HCT116 (cell line): ENCODE measurements at regions not wholly inside any gene's neighbourhood (a gene's known extent, or its start where the extent isn't known, plus 50 kb on each side); places are given as distances from the start of the nearest gene placed in this dataset.

ENCODE experiments used
- ATAC-seq: fragments of 200-7000 bp; cut with Tn5 transposase; 2 replicates; pipeline ENCODE4 v1.9.1; 2020; ENCODE audit warnings: mild to moderate bottlenecking, moderate library complexity
- BruUV-seq: library from RNA; stranded (reverse); fragments of 400-500 nt; replicated peaks from 2 replicates; lab custom pipeline; 2021; lab: Mats Ljungman, UMichigan
- CTCF ChIA-PET: fragments of 300-600 bp; sonication (Branson Sonifier 250); formaldehyde crosslinking; loops from one replicate; lab custom pipeline; 2021; ENCODE audit warnings: antibody characterized with exemption; lab: Charles Lee
- POLR2A ChIA-PET: fragments of 300-600, 350-600 bp; sonication (Branson Sonifier 250); formaldehyde crosslinking; loops from one replicate; lab custom pipeline; 2021; ENCODE audit warnings: antibody characterized with exemption; lab: Charles Lee
- RAD21 ChIA-PET, 2 experiments: fragments of 300-600 bp; sonication (Branson Sonifier 250); formaldehyde crosslinking; loops; one replicate each; lab custom pipeline; 2023; ENCODE audit warnings: low total read pairs in 2 of 2; ENCODE audit not compliant: uncharacterized antibody in 2 of 2, unreplicated experiment in 2 of 2, low non-redundant PET in 1 of 2; lab: Charles Lee
- DNase-seq: peaks from one replicate; pipeline ENCODE4 v3.0.0-alpha.2; 2010; ENCODE audit warnings: low read depth, low spot score
- H2AFZ ChIP-seq: fragments of 200-600 bp; shearing (Covaris generic), sonication (generic); 2 replicates; pipeline ENCODE4 v1.6.1; 2017; ENCODE audit warnings: low read depth, mixed run types, mixed read lengths, antibody characterized with exemption, low read length; ENCODE audit not compliant: poor library complexity, severe bottlenecking
- H3K27ac ChIP-seq: 2 replicates; pipeline ENCODE4 v1.5.1; 2012; ENCODE audit warnings: low read depth, low read length
- H3K27me3 ChIP-seq: fragments of 200-600 bp; sonication (generic); 2 replicates; pipeline ENCODE4 v1.6.1; 2016; ENCODE audit warnings: mixed run types, low read length, mixed read lengths; ENCODE audit not compliant: insufficient read depth
- H3K36me3 ChIP-seq, 2 experiments: fragments of 200-500 bp in 1 of 2; fragments of 200-600 bp in 1 of 2; sonication (Bioruptor generic) in 1 of 2; sonication (generic) in 1 of 2; 2 replicates each; pipeline versions ENCODE4 v1.5.1 to v1.6.1; 2014 to 2016; ENCODE audit warnings: low read length in 2 of 2, inconsistent platforms in 1 of 2, mixed read lengths in 1 of 2, mixed run types in 1 of 2; ENCODE audit not compliant: insufficient read depth in 2 of 2, control insufficient read depth in 1 of 2
- H3K4me1 ChIP-seq, 2 experiments: fragments of 200-600 bp in 1 of 2; sonication (generic) in 1 of 2; 2 replicates each; pipeline versions ENCODE4 v1.5.1 to v1.6.1; 2012 to 2017; ENCODE audit warnings: low read length in 2 of 2, inconsistent platforms in 1 of 2, mild to moderate bottlenecking in 1 of 2, mixed read lengths in 1 of 2, mixed run types in 1 of 2, moderate library complexity in 1 of 2; ENCODE audit not compliant: insufficient read depth in 2 of 2, control insufficient read depth in 1 of 2
- H3K4me2 ChIP-seq: fragments of 200-600 bp; sonication (generic); 2 replicates; pipeline ENCODE4 v1.6.1; 2017; ENCODE audit warnings: mixed run types, low read length, mixed read lengths
- H3K4me3 ChIP-seq, 2 experiments: fragments of 200-600 bp in 1 of 2; sonication (generic) in 1 of 2; replicated peaks in 1 of 2; 2 replicates each; pipeline ENCODE4 v1.5.1; 2011 to 2016; ENCODE audit warnings: low read length in 2 of 2, control low read depth in 1 of 2, low read depth in 1 of 2, mild to moderate bottlenecking in 1 of 2, mixed read lengths in 1 of 2, mixed run types in 1 of 2
- H3K79me2 ChIP-seq: fragments of 200-600 bp; sonication (generic); 2 replicates; pipeline ENCODE4 v1.6.1; 2017; ENCODE audit warnings: mild to moderate bottlenecking, mixed run types, low read length, moderate library complexity, mixed read lengths; ENCODE audit not compliant: insufficient read depth
- H3K9ac ChIP-seq: fragments of 200-600 bp; sonication (generic); 2 replicates; pipeline ENCODE4 v1.6.1; 2016; ENCODE audit warnings: low read length, mixed read lengths
- H3K9me2 ChIP-seq: fragments of 200-600 bp; sonication (generic), shearing (Covaris generic); 2 replicates; pipeline ENCODE4 v1.6.1; 2017; ENCODE audit warnings: mixed run types, mild to moderate bottlenecking, moderate library complexity; ENCODE audit not compliant: insufficient read depth
- H3K9me3 ChIP-seq, 2 experiments: fragments of 200-500 bp in 1 of 2; fragments of 200-600 bp in 1 of 2; sonication (Bioruptor generic) in 1 of 2; sonication (generic) in 1 of 2; 2 replicates each; pipeline ENCODE4 v1.6.1; 2014 to 2017; ENCODE audit warnings: low read length in 2 of 2, mixed read lengths in 2 of 2, inconsistent platforms in 1 of 2, low read depth in 1 of 2, mild to moderate bottlenecking in 1 of 2, mixed run types in 1 of 2, moderate library complexity in 1 of 2; ENCODE audit not compliant: control insufficient read depth in 1 of 2, insufficient read depth in 1 of 2
- H4K20me1 ChIP-seq: fragments of 200-600 bp; sonication (generic), shearing (Covaris generic); 2 replicates; pipeline ENCODE4 v1.6.1; 2017; ENCODE audit warnings: mixed run types, mild to moderate bottlenecking, moderate library complexity; ENCODE audit not compliant: insufficient read depth
- CBX3 ChIP-seq: IDR thresholded peaks from 2 replicates; pipeline ENCODE4 v1.6.1; 2012; ENCODE audit warnings: low read depth
- EGR1 ChIP-seq: IDR thresholded peaks from 2 replicates; pipeline ENCODE4 v1.6.1; 2012; ENCODE audit warnings: low read depth
- ELF1 ChIP-seq: IDR thresholded peaks from 2 replicates; pipeline ENCODE4 v1.6.1; 2012; ENCODE audit warnings: low read depth, borderline replicate concordance
- EZH2 ChIP-seq: fragments of 200-600 bp; sonication (generic); IDR thresholded peaks from 2 replicates; pipeline ENCODE4 v1.6.1; 2017; ENCODE audit warnings: antibody characterized with exemption, mixed run types
- EZH2phosphoT487 ChIP-seq: fragments of 200-600 bp; IDR thresholded peaks from 2 replicates; pipeline ENCODE4 v1.6.1; 2018; ENCODE audit warnings: antibody characterized with exemption, borderline replicate concordance
- FOSL1 ChIP-seq: IDR thresholded peaks from 2 replicates; pipeline ENCODE4 v1.6.1; 2012; ENCODE audit warnings: low read depth
- JUND ChIP-seq: IDR thresholded peaks from 2 replicates; pipeline ENCODE4 v1.6.1; 2012
- POLR2A ChIP-seq: IDR thresholded peaks from 2 replicates; pipeline ENCODE4 v1.7.0; 2011; ENCODE audit warnings: borderline replicate concordance; ENCODE audit not compliant: insufficient read depth, insufficient read length; ENCODE audit errors: extremely low read depth
- POLR2AphosphoS5 ChIP-seq: IDR thresholded peaks from 2 replicates; pipeline ENCODE4 v1.6.1; 2011; ENCODE audit warnings: mild to moderate bottlenecking, low read depth, low read length, moderate library complexity
- TCF7L2 ChIP-seq: IDR thresholded peaks from 2 replicates; pipeline ENCODE4 v1.7.0; 2011; ENCODE audit warnings: borderline replicate concordance, inconsistent platforms; ENCODE audit not compliant: insufficient read depth, insufficient read length; ENCODE audit errors: extremely low read depth
- YY1 ChIP-seq: IDR thresholded peaks from 2 replicates; pipeline ENCODE4 v1.6.1; 2011; ENCODE audit warnings: low read length, low read depth, moderate library complexity, mild to moderate bottlenecking; ENCODE audit not compliant: insufficient replicate concordance; ENCODE audit errors: extremely low read depth
- ZFX ChIP-seq: fragments of 450-650 bp; IDR thresholded peaks from 2 replicates; pipeline ENCODE4 v1.6.1; 2017
- ZNF274 ChIP-seq: fragments of 200-500 bp; sonication (Bioruptor generic); IDR thresholded peaks from 2 replicates; pipeline ENCODE4 v1.6.1; 2014; ENCODE audit warnings: mild to moderate bottlenecking, low read depth, low read length, inconsistent platforms
- intact Hi-C: fragments of 100-400 bp; cut with micrococcal nuclease; formaldehyde crosslinking; loops from 2 replicates; pipeline ENCODE4 v1.10.0; 2022
- TF ChIP-seq, protein P1 (sequence below), 3 experiments: fragments of 200-600 bp in 1 of 3; sonication (generic) in 1 of 3; IDR thresholded peaks in 2 of 3; conservative IDR thresholded peaks in 1 of 3; 2 replicates each; pipeline ENCODE4 v1.5.1; 2012 to 2017; ENCODE audit warnings: low read depth in 2 of 3, low read length in 2 of 3, antibody characterized with exemption in 1 of 3, borderline replicate concordance in 1 of 3, control low read depth in 1 of 3, mild to moderate bottlenecking in 1 of 3, mixed read lengths in 1 of 3, mixed run types in 1 of 3, moderate library complexity in 1 of 3; ENCODE audit not compliant: insufficient read depth in 1 of 3
- TF ChIP-seq, protein P2 (sequence below): IDR thresholded peaks from 2 replicates; pipeline ENCODE4 v1.6.1; 2012
- TF ChIP-seq, protein P3 (sequence below): IDR thresholded peaks from 2 replicates; pipeline ENCODE4 v1.6.1; 2011; ENCODE audit warnings: mild to moderate bottlenecking, low read length, moderate library complexity; ENCODE audit not compliant: insufficient replicate concordance; ENCODE audit errors: extremely low read depth

DNA sequence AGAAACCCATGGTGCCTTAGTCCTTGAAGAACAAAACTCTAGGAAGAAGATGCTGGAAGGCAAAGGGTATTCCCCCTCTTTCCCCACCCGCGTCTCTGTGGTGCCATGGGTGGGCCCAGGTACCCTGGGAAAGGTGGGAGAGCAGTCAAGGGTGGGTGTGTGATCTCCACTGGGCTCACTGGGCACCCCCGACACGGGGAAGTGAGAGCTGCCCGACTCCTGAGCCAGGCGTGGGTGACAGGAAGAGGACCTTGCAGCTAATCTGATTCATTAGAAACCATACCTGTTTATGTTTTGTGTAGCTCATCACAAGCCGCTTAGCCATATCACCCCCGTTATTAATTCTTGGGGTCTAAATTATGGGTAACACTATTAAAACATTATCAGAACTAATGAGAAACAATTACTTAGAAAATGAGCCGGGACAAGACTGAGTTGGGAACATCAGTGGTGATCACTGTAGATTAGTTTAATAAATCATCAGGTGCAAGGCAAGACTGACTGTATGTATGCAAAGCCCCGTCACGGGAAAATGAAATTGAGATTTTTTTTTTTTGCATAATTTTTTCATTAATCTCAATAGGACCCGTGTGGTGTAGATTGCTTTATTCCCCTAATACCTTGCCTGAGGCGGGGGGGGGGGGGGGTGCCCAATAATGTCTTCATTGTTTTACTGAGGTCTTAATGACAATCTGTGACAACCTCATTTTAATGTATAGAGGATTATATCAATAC lies 77.3 kb downstream of the ZIC5 start:
- ChIA-PET CTCF (no interaction called here), POLR2A (no interaction called here), RAD21 (no interaction called here)
- no peak overlapping the region for H3K27ac ChIP-seq
- H4K20me1 ChIP-seq: no peaks in the 10 kb centered on the region
- no peak overlapping the region for H3K4me2 ChIP-seq
- no peak overlapping the region for H2AFZ ChIP-seq
- DNase-seq (no peak), ATAC-seq (no peak)
- intact Hi-C loops: no loop called here
- no TSS peak for BruUV-seq
- H3K79me2 ChIP-seq: no peaks in the 10 kb centered on the region
- TF ChIP-seq CBX3 (no peak), EZH2 (no peak), POLR2A (no peak), ELF1 (no peak)
- no peak overlapping the region for H3K9ac ChIP-seq
- H3K9me3 ChIP-seq: no peaks in the 10 kb centered on the region
- H3K36me3 ChIP-seq: no peaks in the 10 kb centered on the region
- H3K27me3 ChIP-seq: no peaks in the 10 kb centered on the region
- H3K9me2 ChIP-seq: no peaks in the 10 kb centered on the region
- no peaks in the 10 kb centered on the region for H3K4me1 ChIP-seq
- H3K4me3 ChIP-seq: no peak overlapping the region

DNA sequence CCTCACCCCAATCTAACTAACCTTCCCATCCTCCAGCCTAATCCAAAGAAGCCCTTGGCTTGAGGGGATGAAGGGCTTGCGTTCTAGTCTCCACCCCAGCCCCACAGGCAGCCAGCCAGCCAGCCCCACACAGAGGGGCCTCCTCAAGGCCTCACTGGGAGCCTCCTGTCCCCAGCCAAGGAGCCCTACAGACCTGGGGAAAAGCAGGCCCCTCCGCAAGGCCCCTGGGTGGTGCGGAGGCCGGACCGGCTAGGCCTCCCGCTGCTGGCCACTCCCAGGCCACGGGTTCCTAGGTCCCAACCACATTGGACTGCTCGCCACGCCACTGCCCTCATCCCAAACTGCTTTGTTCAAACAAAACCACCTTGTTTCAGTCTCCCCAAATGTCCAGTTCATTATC lies 78.0 kb downstream of the ZIC5 start:
- Histone ChIP-seq H3K4me3 (no peak overlapping the region), H3K9me3 (no peaks in the 10 kb centered on the region), H3K36me3 (no peaks in the 10 kb centered on the region), H3K79me2 (no peaks in the 10 kb centered on the region)
- no peak for DNase-seq
- POLR2A ChIA-PET: no interaction called here
- CTCF ChIA-PET: no interaction called here
- TF ChIP-seq TCF7L2: no peak
- no peak for TF ChIP-seq YY1
- no peak for TF ChIP-seq POLR2A
- no peak for TF ChIP-seq POLR2AphosphoS5
- TF ChIP-seq, protein P1, sequence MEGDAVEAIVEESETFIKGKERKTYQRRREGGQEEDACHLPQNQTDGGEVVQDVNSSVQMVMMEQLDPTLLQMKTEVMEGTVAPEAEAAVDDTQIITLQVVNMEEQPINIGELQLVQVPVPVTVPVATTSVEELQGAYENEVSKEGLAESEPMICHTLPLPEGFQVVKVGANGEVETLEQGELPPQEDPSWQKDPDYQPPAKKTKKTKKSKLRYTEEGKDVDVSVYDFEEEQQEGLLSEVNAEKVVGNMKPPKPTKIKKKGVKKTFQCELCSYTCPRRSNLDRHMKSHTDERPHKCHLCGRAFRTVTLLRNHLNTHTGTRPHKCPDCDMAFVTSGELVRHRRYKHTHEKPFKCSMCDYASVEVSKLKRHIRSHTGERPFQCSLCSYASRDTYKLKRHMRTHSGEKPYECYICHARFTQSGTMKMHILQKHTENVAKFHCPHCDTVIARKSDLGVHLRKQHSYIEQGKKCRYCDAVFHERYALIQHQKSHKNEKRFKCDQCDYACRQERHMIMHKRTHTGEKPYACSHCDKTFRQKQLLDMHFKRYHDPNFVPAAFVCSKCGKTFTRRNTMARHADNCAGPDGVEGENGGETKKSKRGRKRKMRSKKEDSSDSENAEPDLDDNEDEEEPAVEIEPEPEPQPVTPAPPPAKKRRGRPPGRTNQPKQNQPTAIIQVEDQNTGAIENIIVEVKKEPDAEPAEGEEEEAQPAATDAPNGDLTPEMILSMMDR (IDR thresholded peaks at IDR 0.05 in 2 of 3, conservative IDR thresholded peaks at IDR 0.05 in 1 of 3; ENCODE audit: borderline replicate concordance in 1 of 3, insufficient read depth in 1 of 3, low read depth in 2 of 3, low read length in 2 of 3): no peak
- TF ChIP-seq FOSL1: no peak
- no peak for TF ChIP-seq ZNF274
- TF ChIP-seq EZH2: no peak
- TF ChIP-seq EGR1: no peak
- no peak for TF ChIP-seq ZFX
- TF ChIP-seq, protein P2, sequence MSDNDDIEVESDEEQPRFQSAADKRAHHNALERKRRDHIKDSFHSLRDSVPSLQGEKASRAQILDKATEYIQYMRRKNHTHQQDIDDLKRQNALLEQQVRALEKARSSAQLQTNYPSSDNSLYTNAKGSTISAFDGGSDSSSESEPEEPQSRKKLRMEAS: no peak
- TF ChIP-seq, protein P3, sequence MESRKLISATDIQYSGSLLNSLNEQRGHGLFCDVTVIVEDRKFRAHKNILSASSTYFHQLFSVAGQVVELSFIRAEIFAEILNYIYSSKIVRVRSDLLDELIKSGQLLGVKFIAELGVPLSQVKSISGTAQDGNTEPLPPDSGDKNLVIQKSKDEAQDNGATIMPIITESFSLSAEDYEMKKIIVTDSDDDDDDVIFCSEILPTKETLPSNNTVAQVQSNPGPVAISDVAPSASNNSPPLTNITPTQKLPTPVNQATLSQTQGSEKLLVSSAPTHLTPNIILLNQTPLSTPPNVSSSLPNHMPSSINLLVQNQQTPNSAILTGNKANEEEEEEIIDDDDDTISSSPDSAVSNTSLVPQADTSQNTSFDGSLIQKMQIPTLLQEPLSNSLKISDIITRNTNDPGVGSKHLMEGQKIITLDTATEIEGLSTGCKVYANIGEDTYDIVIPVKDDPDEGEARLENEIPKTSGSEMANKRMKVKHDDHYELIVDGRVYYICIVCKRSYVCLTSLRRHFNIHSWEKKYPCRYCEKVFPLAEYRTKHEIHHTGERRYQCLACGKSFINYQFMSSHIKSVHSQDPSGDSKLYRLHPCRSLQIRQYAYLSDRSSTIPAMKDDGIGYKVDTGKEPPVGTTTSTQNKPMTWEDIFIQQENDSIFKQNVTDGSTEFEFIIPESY: no peak
- TF ChIP-seq EZH2phosphoT487: no peak
- TF ChIP-seq ELF1: no peak
- TF ChIP-seq JUND: no peak
- TF ChIP-seq, all 23 proteins: peak for 0
- ATAC-seq: no peak
- Histone ChIP-seq H3K4me2 (no peak overlapping the region), H2AFZ (no peak overlapping the region), H3K27ac (no peak overlapping the region), H3K4me1 (no peaks in the 10 kb centered on the region), H3K9me2 (no peaks in the 10 kb centered on the region), H3K9ac (no peak overlapping the region), H3K27me3 (no peaks in the 10 kb centered on the region), H4K20me1 (no peaks in the 10 kb centered on the region)
- RAD21 ChIA-PET: no interaction called here
- no TSS peak for BruUV-seq
- intact Hi-C loops: no loop called here
